ENCODE measurements at regions not wholly inside any gene's neighbourhood (a gene's known extent, or its start where the extent isn't known, plus 50 kb on each side); places are given as distances from the start of the nearest gene placed in this dataset.

DNA sequence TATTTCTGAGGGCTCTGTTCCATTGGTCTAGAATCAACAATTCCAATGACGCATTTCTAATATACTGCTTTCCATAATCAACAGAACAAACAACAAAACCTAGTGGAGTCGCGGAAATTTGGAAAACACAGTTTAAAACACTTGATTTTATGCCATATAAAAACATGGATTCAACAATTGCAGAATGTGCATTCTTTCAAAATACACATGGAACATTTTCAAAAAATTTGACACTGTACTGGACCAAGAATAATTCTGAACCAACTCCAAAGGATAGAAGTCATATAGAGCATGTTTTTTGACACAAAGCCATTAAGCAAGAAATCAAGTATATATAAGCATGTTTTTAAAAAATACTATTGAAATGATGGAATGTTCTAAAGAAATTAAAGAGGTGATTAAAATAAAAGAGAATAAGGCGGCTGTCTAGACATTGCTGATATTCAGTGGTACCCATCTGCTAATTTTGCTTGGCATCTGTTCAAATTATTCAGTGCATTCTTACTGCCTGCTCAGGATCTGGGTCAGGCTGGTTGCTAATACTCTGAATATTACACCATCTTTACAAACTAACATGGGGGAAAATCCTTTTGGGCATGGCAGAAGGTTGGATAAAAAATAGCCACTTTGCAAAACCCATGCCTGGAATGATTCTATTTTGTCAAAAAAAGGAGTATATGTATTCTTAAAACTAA, 221.3 kb downstream of the NPR3 start:
- no peak overlapping the region for H3K27ac Mint-ChIP-seq (ENCODE audit: low read depth, unreplicated experiment)
- H3K4me3 Mint-ChIP-seq (ENCODE audit: unreplicated experiment): no peak overlapping the region
- ChIA-PET CTCF (interaction anchor here (1.0 kb wide), 1 partner anchor 363 kb away, joined by 4 read pairs; no protein-coding TSS in a partner anchor), POLR2A (interaction anchor here (1.0 kb wide), 1 partner anchor 11 kb away, joined by 3 read pairs; no protein-coding TSS in a partner anchor)
- H3K36me3 Mint-ChIP-seq (ENCODE audit: insufficient read depth, unreplicated experiment): no peaks in the 10 kb centered on the region
- peaks cover 7% of the 10 kb centered on the region for H3K4me1 Mint-ChIP-seq (ENCODE audit: insufficient read depth, unreplicated experiment)
- no peaks in the 10 kb centered on the region for H3K9me3 Mint-ChIP-seq (ENCODE audit: unreplicated experiment)
- no peaks in the 10 kb centered on the region for H3K27me3 Mint-ChIP-seq (ENCODE audit: insufficient read depth, unreplicated experiment)
- BruUV-seq (replicated peaks): no TSS peak
- DNase-seq (ENCODE audit: unreplicated experiment): no peak
- intact Hi-C loops (cut with micrococcal nuclease): no loop called here
- TF ChIP-seq, protein P1, sequence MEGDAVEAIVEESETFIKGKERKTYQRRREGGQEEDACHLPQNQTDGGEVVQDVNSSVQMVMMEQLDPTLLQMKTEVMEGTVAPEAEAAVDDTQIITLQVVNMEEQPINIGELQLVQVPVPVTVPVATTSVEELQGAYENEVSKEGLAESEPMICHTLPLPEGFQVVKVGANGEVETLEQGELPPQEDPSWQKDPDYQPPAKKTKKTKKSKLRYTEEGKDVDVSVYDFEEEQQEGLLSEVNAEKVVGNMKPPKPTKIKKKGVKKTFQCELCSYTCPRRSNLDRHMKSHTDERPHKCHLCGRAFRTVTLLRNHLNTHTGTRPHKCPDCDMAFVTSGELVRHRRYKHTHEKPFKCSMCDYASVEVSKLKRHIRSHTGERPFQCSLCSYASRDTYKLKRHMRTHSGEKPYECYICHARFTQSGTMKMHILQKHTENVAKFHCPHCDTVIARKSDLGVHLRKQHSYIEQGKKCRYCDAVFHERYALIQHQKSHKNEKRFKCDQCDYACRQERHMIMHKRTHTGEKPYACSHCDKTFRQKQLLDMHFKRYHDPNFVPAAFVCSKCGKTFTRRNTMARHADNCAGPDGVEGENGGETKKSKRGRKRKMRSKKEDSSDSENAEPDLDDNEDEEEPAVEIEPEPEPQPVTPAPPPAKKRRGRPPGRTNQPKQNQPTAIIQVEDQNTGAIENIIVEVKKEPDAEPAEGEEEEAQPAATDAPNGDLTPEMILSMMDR (IDR thresholded peaks at IDR 0.05; ENCODE audit: unreplicated experiment): no peak

- DNase-seq (ENCODE audit: unreplicated experiment): no peak
- Mint-ChIP-seq H3K4me3 (ENCODE audit: unreplicated experiment) (no peak overlapping the region), H3K4me1 (ENCODE audit: insufficient read depth, unreplicated experiment) (peaks cover 7% of the 10 kb centered on the region), H3K27ac (ENCODE audit: low read depth, unreplicated experiment) (no peak overlapping the region), H3K36me3 (ENCODE audit: insufficient read depth, unreplicated experiment) (no peaks in the 10 kb centered on the region), H3K27me3 (ENCODE audit: insufficient read depth, unreplicated experiment) (no peaks in the 10 kb centered on the region), H3K9me3 (ENCODE audit: unreplicated experiment) (no peaks in the 10 kb centered on the region)
- ChIA-PET POLR2A (interaction anchor here (0.5 to 2.3 kb wide), 4 partner anchors 27 to 1002 kb away, joined by 3 to 8 read pairs (median 4); partner anchors contain the start of gene NPR3), CTCF (interaction anchor here (0.5 to 1.0 kb wide), 3 partner anchors 16 to 483 kb away, joined by 3 to 4 read pairs (median 4); no protein-coding TSS in a partner anchor)
- TF ChIP-seq, protein P1 (IDR thresholded peaks at IDR 0.05; ENCODE audit: unreplicated experiment): no peak
- intact Hi-C loops (cut with micrococcal nuclease): no loop called here
- BruUV-seq (replicated peaks): no TSS peak
These were observed 222.6 kb downstream of the NPR3 start for GRCh38 chr5:32933692-32934091.

- H3K9me3 Mint-ChIP-seq (ENCODE audit: unreplicated experiment): no peaks in the 10 kb centered on the region
- peaks cover 7% of the 10 kb centered on the region for H3K4me1 Mint-ChIP-seq (ENCODE audit: insufficient read depth, unreplicated experiment)
- TF ChIP-seq, protein P1 (IDR thresholded peaks at IDR 0.05; ENCODE audit: unreplicated experiment): no peak
- BruUV-seq (replicated peaks): no TSS peak
- CTCF ChIA-PET: interaction anchor here (0.6 to 0.8 kb wide), 2 partner anchors 16 to 409 kb away, joined by 3 to 4 read pairs; no protein-coding TSS in a partner anchor
- no peak overlapping the region for H3K4me3 Mint-ChIP-seq (ENCODE audit: unreplicated experiment)
- intact Hi-C loops (cut with micrococcal nuclease): no loop called here
- POLR2A ChIA-PET: interaction anchor here (0.7 to 2.3 kb wide), 3 partner anchors 13 to 26 kb away, joined by 3 to 8 read pairs (median 3); no protein-coding TSS in a partner anchor
- H3K36me3 Mint-ChIP-seq (ENCODE audit: insufficient read depth, unreplicated experiment): no peaks in the 10 kb centered on the region
- H3K27ac Mint-ChIP-seq (ENCODE audit: low read depth, unreplicated experiment): peak overlapping the region; percentile 19
- no peak for DNase-seq (ENCODE audit: unreplicated experiment)
- no peaks in the 10 kb centered on the region for H3K27me3 Mint-ChIP-seq (ENCODE audit: insufficient read depth, unreplicated experiment)
These were observed 223.4 kb downstream of the NPR3 start for GRCh38 chr5:32934529-32934928.

GRCh38 chr5:32935283-32935682, 224.2 kb downstream of the NPR3 start:
- no peaks in the 10 kb centered on the region for H3K36me3 Mint-ChIP-seq (ENCODE audit: insufficient read depth, unreplicated experiment)
- no TSS peak for BruUV-seq (replicated peaks)
- TF ChIP-seq, protein P1 (IDR thresholded peaks at IDR 0.05; ENCODE audit: unreplicated experiment): no peak
- no peaks in the 10 kb centered on the region for H3K27me3 Mint-ChIP-seq (ENCODE audit: insufficient read depth, unreplicated experiment)
- POLR2A ChIA-PET: interaction anchor here (0.5 to 2.3 kb wide), 6 partner anchors 10 to 212 kb away, joined by 3 to 8 read pairs (median 3); no protein-coding TSS in a partner anchor
- no peaks in the 10 kb centered on the region for H3K9me3 Mint-ChIP-seq (ENCODE audit: unreplicated experiment)
- peaks cover 7% of the 10 kb centered on the region for H3K4me1 Mint-ChIP-seq (ENCODE audit: insufficient read depth, unreplicated experiment)
- peak; percentile 16 for DNase-seq (ENCODE audit: unreplicated experiment)
- H3K4me3 Mint-ChIP-seq (ENCODE audit: unreplicated experiment): no peak overlapping the region
- intact Hi-C loops (cut with micrococcal nuclease): no loop called here
- H3K27ac Mint-ChIP-seq (ENCODE audit: low read depth, unreplicated experiment): no peak overlapping the region
- CTCF ChIA-PET: interaction anchor here (0.6 to 1.0 kb wide), 2 partner anchors 113 to 446 kb away, joined by 3 read pairs; no protein-coding TSS in a partner anchor
